Ishikawa (cell line): ENCODE measurements at regions not wholly inside any gene's neighbourhood (a gene's known extent, or its start where the extent isn't known, plus 50 kb on each side); places are given as distances from the start of the nearest gene placed in this dataset.

Experiments
- FOXM1 ChIP-seq: IDR thresholded peaks from 2 replicates; pipeline ENCODE4 v1.6.1; 2012; ENCODE audit warnings: low read depth, borderline replicate concordance
- RAD21 ChIP-seq: IDR thresholded peaks from 2 replicates; pipeline ENCODE4 v1.6.1; 2012; ENCODE audit warnings: low read depth
- TF ChIP-seq, protein P1 (sequence below): IDR thresholded peaks from 2 replicates; pipeline ENCODE4 v1.6.1; 2012; ENCODE audit warnings: low read depth, mild to moderate bottlenecking
- TF ChIP-seq, protein P2 (sequence below): IDR thresholded peaks from 2 replicates; pipeline ENCODE4 v1.6.1; 2012

DNA sequence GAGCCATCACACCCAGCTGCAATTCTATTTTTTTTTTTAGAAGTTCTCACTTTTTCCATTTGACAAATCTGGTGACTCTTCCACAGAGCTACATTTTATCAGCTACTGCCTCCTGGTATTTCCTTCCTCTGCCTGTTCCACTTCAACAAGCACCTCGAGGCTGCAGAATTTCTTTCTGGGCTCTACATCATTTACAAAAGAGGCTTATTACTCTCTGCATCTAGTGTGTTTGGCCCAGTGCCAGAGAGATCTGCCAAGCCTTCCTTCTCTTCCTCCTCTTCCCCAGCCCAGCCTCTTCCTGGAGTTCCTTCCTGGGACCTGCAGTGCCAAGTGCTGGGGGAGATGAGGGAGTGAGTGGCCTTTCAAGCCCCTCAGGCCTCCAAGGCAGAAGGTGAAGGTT is 119.6 kb upstream of the ITGA6 start:
- TF ChIP-seq, protein P1, sequence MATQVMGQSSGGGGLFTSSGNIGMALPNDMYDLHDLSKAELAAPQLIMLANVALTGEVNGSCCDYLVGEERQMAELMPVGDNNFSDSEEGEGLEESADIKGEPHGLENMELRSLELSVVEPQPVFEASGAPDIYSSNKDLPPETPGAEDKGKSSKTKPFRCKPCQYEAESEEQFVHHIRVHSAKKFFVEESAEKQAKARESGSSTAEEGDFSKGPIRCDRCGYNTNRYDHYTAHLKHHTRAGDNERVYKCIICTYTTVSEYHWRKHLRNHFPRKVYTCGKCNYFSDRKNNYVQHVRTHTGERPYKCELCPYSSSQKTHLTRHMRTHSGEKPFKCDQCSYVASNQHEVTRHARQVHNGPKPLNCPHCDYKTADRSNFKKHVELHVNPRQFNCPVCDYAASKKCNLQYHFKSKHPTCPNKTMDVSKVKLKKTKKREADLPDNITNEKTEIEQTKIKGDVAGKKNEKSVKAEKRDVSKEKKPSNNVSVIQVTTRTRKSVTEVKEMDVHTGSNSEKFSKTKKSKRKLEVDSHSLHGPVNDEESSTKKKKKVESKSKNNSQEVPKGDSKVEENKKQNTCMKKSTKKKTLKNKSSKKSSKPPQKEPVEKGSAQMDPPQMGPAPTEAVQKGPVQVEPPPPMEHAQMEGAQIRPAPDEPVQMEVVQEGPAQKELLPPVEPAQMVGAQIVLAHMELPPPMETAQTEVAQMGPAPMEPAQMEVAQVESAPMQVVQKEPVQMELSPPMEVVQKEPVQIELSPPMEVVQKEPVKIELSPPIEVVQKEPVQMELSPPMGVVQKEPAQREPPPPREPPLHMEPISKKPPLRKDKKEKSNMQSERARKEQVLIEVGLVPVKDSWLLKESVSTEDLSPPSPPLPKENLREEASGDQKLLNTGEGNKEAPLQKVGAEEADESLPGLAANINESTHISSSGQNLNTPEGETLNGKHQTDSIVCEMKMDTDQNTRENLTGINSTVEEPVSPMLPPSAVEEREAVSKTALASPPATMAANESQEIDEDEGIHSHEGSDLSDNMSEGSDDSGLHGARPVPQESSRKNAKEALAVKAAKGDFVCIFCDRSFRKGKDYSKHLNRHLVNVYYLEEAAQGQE, result no peak
- TF ChIP-seq, protein P2, sequence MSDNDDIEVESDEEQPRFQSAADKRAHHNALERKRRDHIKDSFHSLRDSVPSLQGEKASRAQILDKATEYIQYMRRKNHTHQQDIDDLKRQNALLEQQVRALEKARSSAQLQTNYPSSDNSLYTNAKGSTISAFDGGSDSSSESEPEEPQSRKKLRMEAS, result no peak
- no peak for TF ChIP-seq FOXM1
- no peak for TF ChIP-seq RAD21
